Hepatocyte (in vitro differentiated cells): ENCODE measurements at regions not wholly inside any gene's neighbourhood (a gene's known extent, or its start where the extent isn't known, plus 50 kb on each side); places are given as distances from the start of the nearest gene placed in this dataset.

Experiments used
- CTCF ChIP-seq: fragments of 200-600 bp; sonication (generic); IDR thresholded peaks from 2 replicates; pipeline ENCODE4 v1.5.1; 2016; ENCODE audit warnings: antibody characterized with exemption, mild to moderate bottlenecking; ENCODE audit not compliant: poor library complexity
- EZH2 ChIP-seq: fragments of 200-600 bp; sonication (generic); IDR thresholded peaks from 2 replicates; pipeline ENCODE4 v1.6.1; 2016; ENCODE audit warnings: antibody characterized with exemption, mild to moderate bottlenecking, borderline replicate concordance
- EZH2phosphoT487 ChIP-seq: fragments of 200-600 bp; sonication (generic); IDR thresholded peaks from one replicate; pipeline ENCODE4 v1.6.1; 2018; ENCODE audit warnings: antibody characterized with exemption, mild to moderate bottlenecking, low read depth, moderate library complexity; ENCODE audit not compliant: unreplicated experiment, severe bottlenecking

- TF ChIP-seq CTCF: no peak
- no peak for TF ChIP-seq EZH2
- TF ChIP-seq EZH2phosphoT487: no peak
These were observed 639.1 kb downstream of the BRD1 start for GRCh38 chr22:49188591-49188990.
